ENCODE measurements at regions not wholly inside any gene's neighbourhood (a gene's known extent, or its start where the extent isn't known, plus 50 kb on each side); places are given as distances from the start of the nearest gene placed in this dataset.
"Not testable (repeated sequence)": the region's sequence is repeated elsewhere in the genome, so short reads cannot be mapped to it uniquely, and the experiment has no call there.

GRCh38 chr10:4396401-4397283, 429.4 kb upstream of the AKR1E2 start:
- DNase-seq, result no peak

- DNase-seq, result no peak
Observed at GRCh38 chr10:4395731-4396130, 430.3 kb upstream of the AKR1E2 start.

DNA sequence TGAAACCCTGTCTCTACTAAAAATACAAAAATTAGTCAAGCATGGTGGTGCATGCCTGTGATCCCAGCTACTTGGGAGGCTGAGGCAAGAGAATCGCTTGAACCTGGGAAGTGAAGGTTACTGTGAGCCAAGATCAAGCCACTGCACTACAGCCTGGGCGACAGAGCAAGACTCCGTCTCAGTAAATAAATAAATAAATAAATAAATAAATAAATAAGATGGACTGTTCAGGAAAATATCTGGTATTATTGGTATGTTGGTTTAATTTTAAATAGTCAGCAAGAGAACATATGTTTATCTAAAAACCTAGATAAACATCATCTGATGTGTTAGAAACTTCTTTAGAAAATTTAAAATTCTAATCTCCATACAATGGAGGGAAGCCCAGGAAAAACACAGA, 431.6 kb upstream of the AKR1E2 start:
- DNase-seq, result not testable (repeated sequence)

DNA sequence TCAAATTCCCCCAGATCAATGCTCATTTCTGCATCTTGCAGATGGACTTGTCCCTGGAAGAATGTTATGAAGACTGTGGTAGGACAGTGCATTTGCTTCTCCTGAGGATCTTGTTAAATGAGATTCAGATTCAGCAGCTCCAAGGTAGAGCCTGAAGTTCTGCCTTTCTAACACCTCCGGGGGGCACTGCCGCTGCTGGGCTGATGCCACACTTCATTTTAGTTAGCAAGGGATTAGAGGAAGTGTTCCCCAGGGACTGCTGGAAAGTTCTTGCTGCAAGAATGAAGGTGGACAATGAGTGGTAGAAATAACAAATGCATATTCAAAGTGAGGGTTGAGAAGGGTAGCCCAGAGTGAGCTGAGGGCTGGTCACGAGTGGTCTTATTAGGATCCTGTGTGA, 434.3 kb upstream of the AKR1E2 start:
- DNase-seq, result no peak

- DNase-seq, result no peak
Observed at GRCh38 chr10:4390219-4390618, 435.8 kb upstream of the AKR1E2 start.

DNA sequence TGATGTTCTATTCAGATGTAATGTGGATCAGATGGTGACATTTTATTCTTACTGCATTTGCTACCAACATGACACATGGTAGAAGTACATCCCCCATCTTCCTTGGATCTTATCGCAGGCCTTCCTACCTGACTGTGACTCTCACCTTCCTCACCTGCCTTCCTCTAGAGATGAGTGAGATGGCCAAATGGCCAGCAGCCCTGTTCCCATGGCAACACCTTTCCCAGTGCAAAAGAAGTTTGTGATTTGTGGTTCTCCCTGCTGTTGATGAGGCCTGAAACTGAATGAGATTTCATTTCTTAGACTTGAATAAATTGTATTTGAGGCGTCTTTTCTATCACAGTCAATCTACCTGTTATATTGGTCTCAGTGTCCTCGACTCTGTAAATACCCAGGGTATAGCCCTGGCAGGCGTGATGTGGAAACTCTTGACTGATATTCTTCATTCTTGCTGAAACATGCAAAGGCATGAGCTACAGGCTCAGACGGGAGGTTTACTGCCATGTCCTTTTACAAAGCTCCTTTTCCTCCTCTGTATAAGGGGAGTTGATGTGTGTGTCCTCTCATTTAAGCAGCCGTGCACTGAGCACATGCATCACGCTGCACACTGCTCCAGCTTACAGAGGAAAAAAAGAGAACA, 440.7 kb upstream of the AKR1E2 start:
- DNase-seq, result no peak

DNA sequence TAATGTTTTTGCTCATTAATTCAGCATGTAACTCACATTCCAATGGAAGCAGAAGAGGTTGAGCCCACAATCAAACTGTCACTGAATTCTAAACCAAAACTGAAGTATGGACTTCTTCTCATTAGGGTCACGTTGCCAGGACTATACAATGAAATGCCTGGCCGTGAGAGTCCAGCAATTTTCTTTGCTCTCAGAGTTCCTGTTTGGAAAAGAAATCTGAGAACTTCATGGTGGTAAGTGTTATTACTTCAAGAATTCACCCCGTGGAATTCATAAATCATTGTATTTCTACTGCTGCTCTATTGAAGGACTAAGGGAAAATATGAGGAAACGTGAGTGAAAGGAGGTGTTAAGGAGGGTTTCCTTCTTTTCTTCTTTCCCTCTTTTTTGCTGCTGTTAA, 441.8 kb upstream of the AKR1E2 start:
- peak in 1 of 3 donors; percentile 62 for DNase-seq

DNA sequence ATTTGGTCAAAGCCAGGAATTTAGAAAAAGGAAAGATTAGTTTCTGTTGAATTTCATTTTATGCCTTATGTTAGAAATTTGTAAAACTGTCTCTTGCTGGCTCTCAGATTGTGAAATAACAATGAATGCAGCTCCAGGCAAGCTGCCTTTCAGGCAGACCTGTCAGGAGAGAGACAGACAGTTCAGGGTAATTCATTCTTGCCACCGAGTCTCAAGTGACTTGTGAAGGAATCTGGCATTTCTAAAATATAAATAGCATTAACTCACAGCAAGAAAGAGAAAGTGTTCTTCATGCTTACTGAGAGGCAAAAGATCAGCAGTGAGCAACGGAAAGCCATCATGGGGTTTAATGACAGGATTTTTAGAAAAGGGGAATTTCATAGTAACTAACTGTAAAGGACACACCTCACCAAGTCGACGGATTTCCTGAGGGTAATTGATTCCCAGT, 442.3 kb upstream of the AKR1E2 start:
- peak in 2 of 3 donors; percentile 44 to 69 for DNase-seq

- DNase-seq, result no peak
Observed at GRCh38 chr10:4382811-4383210, 443.2 kb upstream of the AKR1E2 start.

DNA sequence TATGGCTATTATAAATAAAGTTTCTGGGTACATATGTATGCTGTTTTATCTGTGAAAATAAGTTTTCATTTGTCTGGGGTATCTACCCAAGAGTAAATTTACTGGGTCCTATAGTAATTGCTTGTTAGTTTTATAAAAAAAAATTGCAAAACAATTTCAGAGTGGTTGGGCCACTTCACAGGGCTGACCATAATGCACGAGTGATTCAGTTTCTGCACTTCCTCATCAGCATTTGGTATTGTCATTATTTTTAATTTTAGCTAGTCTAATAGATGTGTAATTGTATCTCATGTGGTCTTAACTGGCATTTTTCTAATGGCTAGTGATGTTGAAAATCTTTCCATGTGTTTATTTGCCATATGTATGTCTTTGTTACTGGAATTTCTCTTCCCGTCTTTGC, 452.4 kb upstream of the AKR1E2 start:
- peak in 1 of 3 donors; percentile 26 for DNase-seq

DNA sequence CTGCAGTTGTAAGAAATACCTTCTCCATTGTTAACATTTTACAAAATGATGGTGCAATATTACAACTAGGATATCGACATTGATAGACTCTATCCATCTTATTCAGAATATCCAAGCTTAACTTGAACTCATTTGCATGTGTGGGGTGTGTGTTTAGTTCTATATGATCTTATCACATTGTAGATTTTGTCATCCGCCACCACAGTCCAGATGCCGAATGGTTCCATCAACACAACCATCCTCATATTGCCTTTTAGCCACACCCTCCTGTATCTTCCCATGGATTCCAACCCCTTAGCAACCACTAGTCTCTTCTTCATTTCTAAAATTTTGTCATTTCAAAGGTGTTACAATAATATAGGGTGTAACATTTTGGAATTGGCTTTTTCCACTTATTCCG, 452.9 kb upstream of the AKR1E2 start:
- no peak for DNase-seq

DNA sequence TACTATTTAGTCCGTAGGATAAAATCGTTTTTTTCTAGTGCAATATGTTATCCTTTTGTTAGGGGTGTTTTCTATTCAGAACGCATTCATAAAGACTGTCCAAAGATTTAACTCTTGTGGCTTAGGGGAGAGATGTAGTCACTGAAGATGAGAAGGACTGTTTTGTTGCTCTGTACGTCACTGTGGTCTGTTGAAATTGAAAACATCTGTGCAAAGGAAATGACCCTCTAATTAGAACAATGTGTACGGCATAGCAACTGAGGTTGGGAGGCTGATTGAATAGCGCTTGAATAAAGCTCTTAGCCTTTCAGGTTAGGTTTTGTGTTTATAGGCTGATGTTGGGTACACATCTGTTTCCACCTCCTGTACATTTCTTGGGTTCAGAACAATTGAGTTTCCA, 453.4 kb upstream of the AKR1E2 start:
- DNase-seq, result peak; percentile 87 to 96 (median 94)

GRCh38 chr10:4371691-4372295, 454.2 kb upstream of the AKR1E2 start:
- DNase-seq, result peak in 1 of 3 donors; percentile 41

DNA sequence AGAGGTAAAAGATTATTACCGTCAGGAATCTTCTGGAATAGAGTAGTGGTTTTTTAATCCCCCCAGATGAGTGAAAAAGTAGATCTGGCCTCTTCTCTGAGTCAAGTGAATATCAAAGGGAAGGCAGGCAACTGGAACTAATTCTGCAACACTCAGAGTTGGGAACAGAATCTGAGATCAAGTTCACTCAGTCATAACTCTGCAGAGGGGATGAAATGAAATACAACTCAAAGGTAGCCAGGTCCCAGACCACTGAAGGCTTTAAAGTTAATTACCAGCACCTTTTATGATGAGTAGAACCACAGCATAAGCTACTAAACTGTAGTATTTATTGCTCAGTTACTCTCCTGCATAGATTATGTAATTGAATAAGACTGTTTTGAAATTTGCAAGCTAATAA, 455.6 kb upstream of the AKR1E2 start:
- peak in 1 of 3 donors; percentile 50 for DNase-seq

DNA sequence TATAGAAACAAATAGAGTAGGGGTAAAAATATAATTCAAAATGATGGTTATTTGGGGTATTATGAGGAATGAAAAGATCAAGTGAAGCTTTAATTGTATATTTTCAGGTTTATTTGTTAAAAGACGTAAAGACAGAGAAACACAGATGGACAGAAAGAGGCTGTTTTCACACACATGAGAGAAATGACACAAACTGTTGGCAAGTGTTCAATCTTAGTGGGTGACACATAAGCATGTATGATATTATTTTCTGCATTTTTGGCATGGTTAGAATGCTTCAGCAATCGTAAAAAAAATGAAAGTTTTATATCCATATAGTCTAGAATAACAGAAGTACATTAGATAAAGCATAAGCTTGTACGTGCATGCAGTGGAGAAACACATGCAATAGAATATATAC, 464.4 kb upstream of the AKR1E2 start:
- no peak for DNase-seq

GRCh38 chr10:4359003-4359402, 467.0 kb upstream of the AKR1E2 start:
- DNase-seq, result no peak

- DNase-seq, result no peak
Observed at GRCh38 chr10:4357911-4358310, 468.1 kb upstream of the AKR1E2 start.

DNA sequence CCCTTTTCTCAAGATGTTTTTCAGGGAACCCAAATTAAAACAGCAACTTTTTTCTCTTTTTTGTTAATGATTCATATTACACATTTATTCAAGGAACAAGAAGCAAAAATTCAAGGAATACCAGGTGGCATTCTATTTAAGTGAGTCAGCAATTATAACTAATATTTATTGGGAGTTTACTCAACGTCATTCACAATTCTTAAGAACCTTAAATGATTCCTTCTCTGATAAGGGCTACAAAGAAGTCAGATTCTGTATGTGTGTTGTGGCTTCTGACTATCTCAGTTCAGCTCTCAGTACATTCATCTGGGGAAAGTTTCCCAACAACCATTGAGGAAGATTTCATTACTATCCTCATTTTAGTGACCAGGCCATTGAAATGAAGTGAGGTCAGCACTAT, 470.7 kb upstream of the AKR1E2 start:
- DNase-seq, result no peak

GRCh38 chr10:4354382-4354812, 471.6 kb upstream of the AKR1E2 start:
- DNase-seq, result no peak

DNA sequence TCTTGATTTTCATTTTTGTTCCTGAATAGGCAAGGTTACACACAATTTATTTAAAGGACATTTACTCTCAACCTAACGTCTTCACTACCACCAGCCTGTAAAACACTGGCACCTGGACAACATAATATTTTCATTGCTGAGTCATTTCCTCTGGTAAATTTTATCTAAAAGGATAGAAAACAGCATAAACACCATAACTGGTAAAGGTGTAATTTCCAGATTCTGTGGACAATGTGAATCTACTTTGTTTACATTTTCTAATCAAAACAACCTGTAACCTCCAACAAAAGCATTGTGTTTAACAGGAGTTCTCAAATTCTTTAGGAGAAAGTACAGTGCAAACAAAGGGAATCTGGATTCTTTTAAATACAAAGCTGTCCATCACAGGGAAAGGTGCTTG, 472.0 kb upstream of the AKR1E2 start:
- no peak for DNase-seq

- DNase-seq, result peak in 1 of 3 donors; percentile 56
Observed at GRCh38 chr10:4353059-4353655, 472.9 kb upstream of the AKR1E2 start.

- DNase-seq, result peak; percentile 55 to 85 (median 61)
Observed at GRCh38 chr10:4352414-4352961, 473.5 kb upstream of the AKR1E2 start.

All from muscle of back (tissue), 3 donors.